ENCODE measurements at regions not wholly inside any gene's neighbourhood (a gene's known extent, or its start where the extent isn't known, plus 50 kb on each side); places are given as distances from the start of the nearest gene placed in this dataset.

DNA sequence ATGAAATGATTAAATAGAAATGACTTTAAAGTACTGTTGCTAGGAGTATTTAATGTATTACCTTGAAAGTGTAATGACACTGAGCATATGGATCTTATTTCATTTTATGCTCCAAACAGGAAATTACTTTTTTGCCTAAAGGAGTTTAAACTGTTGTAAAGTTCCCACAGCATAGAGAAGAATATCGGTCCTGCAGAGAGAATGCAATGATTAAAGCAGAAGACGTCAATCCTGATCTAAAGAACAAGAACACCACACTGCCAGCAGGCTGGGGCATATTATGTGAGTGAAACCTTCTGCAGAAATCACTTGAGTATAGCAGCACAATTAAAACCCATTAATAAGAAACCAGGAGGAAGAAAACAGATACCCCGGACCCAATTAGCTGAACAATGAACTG is 72.8 kb upstream of the CAMK2D start:
- Histone ChIP-seq H3K9ac (ENCODE audit: low read length) (no peak overlapping the region), H3K4me3 (ENCODE audit: insufficient read depth, low read depth, low read length) (no peak overlapping the region), H3K36me3 (ENCODE audit: insufficient read depth, low read length) (no peaks in the 10 kb centered on the region), H3K27ac (ENCODE audit: low read depth, low read length) (no peak overlapping the region), H2AFZ (ENCODE audit: low read depth, low read length) (no peak overlapping the region), H3K4me1 (ENCODE audit: insufficient read depth, low read length) (peaks cover 15% of the 10 kb centered on the region), H3K79me2 (ENCODE audit: insufficient read depth, low read length) (no peaks in the 10 kb centered on the region), H3K27me3 (ENCODE audit: insufficient read depth, low read length) (no peaks in the 10 kb centered on the region), H3K4me2 (ENCODE audit: low read length) (no peak overlapping the region), H3K9me3 (ENCODE audit: insufficient read depth, low read depth, low read length) (no peaks in the 10 kb centered on the region), H4K20me1 (ENCODE audit: insufficient read depth, low read length) (no peaks in the 10 kb centered on the region)
- peak; percentile 67 for FAIRE-seq
- Mint-ChIP-seq H3K36me3 (ENCODE audit: low read depth, unreplicated experiment) (no peaks in the 10 kb centered on the region), H3K9me3 (ENCODE audit: unreplicated experiment) (no peaks in the 10 kb centered on the region), H3K4me1 (ENCODE audit: low read depth, unreplicated experiment) (peaks cover 43% of the 10 kb centered on the region), H3K4me3 (ENCODE audit: unreplicated experiment) (no peak overlapping the region), H3K27ac (ENCODE audit: unreplicated experiment) (no peak overlapping the region), H3K27me3 (ENCODE audit: low read depth, unreplicated experiment) (no peaks in the 10 kb centered on the region)
- DNase-seq (ENCODE audit: low read depth), result no peak
- TF ChIP-seq, protein P1, sequence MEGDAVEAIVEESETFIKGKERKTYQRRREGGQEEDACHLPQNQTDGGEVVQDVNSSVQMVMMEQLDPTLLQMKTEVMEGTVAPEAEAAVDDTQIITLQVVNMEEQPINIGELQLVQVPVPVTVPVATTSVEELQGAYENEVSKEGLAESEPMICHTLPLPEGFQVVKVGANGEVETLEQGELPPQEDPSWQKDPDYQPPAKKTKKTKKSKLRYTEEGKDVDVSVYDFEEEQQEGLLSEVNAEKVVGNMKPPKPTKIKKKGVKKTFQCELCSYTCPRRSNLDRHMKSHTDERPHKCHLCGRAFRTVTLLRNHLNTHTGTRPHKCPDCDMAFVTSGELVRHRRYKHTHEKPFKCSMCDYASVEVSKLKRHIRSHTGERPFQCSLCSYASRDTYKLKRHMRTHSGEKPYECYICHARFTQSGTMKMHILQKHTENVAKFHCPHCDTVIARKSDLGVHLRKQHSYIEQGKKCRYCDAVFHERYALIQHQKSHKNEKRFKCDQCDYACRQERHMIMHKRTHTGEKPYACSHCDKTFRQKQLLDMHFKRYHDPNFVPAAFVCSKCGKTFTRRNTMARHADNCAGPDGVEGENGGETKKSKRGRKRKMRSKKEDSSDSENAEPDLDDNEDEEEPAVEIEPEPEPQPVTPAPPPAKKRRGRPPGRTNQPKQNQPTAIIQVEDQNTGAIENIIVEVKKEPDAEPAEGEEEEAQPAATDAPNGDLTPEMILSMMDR (IDR thresholded peaks at IDR 0.05; ENCODE audit: insufficient read depth, low read depth, low read length), result no peak
- no peak for TF ChIP-seq EZH2 (IDR thresholded peaks at IDR 0.05; ENCODE audit: insufficient read depth, low read length)

DNA sequence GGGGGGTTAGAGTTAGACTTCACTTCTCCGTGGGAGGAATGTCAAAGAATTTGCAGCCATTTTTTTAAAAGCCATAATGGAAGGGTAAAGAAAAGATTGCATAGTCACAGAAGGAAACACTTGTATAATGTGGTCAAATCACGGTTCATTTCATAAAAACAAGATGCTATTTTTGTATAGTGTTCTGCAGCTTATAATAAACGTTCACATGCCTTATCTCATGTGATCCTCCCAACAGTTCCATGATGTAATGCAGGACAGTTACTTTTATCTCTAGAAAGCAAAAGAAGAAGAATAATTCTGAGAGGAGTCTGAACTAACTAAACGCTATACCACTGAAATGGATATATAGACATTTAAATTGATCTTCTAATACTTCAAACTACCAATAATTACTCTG is 71.3 kb upstream of the CAMK2D start:
- H3K4me3 ChIP-seq (ENCODE audit: insufficient read depth, low read depth, low read length), result no peak overlapping the region
- no peak overlapping the region for H3K27ac Mint-ChIP-seq (ENCODE audit: unreplicated experiment)
- no peaks in the 10 kb centered on the region for H3K36me3 ChIP-seq (ENCODE audit: insufficient read depth, low read length)
- no peak overlapping the region for H2AFZ ChIP-seq (ENCODE audit: low read depth, low read length)
- no peaks in the 10 kb centered on the region for H3K27me3 Mint-ChIP-seq (ENCODE audit: low read depth, unreplicated experiment)
- H3K9me3 Mint-ChIP-seq (ENCODE audit: unreplicated experiment), result no peaks in the 10 kb centered on the region
- no peaks in the 10 kb centered on the region for H4K20me1 ChIP-seq (ENCODE audit: insufficient read depth, low read length)
- no peaks in the 10 kb centered on the region for H3K79me2 ChIP-seq (ENCODE audit: insufficient read depth, low read length)
- H3K4me1 ChIP-seq (ENCODE audit: insufficient read depth, low read length), result peaks cover 10% of the 10 kb centered on the region
- H3K4me1 Mint-ChIP-seq (ENCODE audit: low read depth, unreplicated experiment), result peaks cover 33% of the 10 kb centered on the region
- TF ChIP-seq EZH2 (IDR thresholded peaks at IDR 0.05; ENCODE audit: insufficient read depth, low read length), result no peak
- peak; percentile 9 for FAIRE-seq
- no peak overlapping the region for H3K4me3 Mint-ChIP-seq (ENCODE audit: unreplicated experiment)
- H3K9me3 ChIP-seq (ENCODE audit: insufficient read depth, low read depth, low read length), result no peaks in the 10 kb centered on the region
- no peak overlapping the region for H3K4me2 ChIP-seq (ENCODE audit: low read length)
- DNase-seq (ENCODE audit: low read depth), result no peak
- H3K27ac ChIP-seq (ENCODE audit: low read depth, low read length), result no peak overlapping the region
- no peaks in the 10 kb centered on the region for H3K27me3 ChIP-seq (ENCODE audit: insufficient read depth, low read length)
- no peaks in the 10 kb centered on the region for H3K36me3 Mint-ChIP-seq (ENCODE audit: low read depth, unreplicated experiment)
- no peak overlapping the region for H3K9ac ChIP-seq (ENCODE audit: low read length)

DNA sequence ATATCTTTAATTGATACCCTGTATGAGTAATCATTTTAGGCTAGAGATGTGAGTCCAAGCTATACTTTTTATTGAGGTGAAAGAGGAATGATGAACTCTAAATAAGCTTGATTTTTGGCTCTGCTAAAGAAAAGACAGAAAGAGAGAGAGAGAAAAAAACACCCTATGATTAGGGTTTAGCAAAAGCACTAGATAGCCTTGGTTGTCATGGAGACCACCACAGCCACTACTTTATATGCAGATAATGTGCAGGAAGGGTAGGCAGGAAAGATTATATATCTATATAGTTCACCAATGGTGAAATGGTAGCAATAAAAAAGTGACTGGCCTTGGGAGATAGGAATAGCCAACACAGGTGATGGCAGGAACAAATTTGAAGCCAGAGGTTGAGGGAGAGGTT is 69.9 kb upstream of the CAMK2D start:
- H3K27me3 Mint-ChIP-seq (ENCODE audit: low read depth, unreplicated experiment), result no peaks in the 10 kb centered on the region
- Histone ChIP-seq H3K4me3 (ENCODE audit: insufficient read depth, low read depth, low read length) (no peak overlapping the region), H3K4me2 (ENCODE audit: low read length) (no peak overlapping the region), H3K27ac (ENCODE audit: low read depth, low read length) (no peak overlapping the region), H2AFZ (ENCODE audit: low read depth, low read length) (no peak overlapping the region), H3K36me3 (ENCODE audit: insufficient read depth, low read length) (no peaks in the 10 kb centered on the region), H3K9ac (ENCODE audit: low read length) (no peak overlapping the region), H3K27me3 (ENCODE audit: insufficient read depth, low read length) (no peaks in the 10 kb centered on the region), H4K20me1 (ENCODE audit: insufficient read depth, low read length) (no peaks in the 10 kb centered on the region), H3K9me3 (ENCODE audit: insufficient read depth, low read depth, low read length) (no peaks in the 10 kb centered on the region), H3K4me1 (ENCODE audit: insufficient read depth, low read length) (peaks cover 8% of the 10 kb centered on the region), H3K79me2 (ENCODE audit: insufficient read depth, low read length) (no peaks in the 10 kb centered on the region)
- FAIRE-seq (no peak), DNase-seq (ENCODE audit: low read depth) (no peak)
- H3K4me1 Mint-ChIP-seq (ENCODE audit: low read depth, unreplicated experiment), result peaks cover 27% of the 10 kb centered on the region
- TF ChIP-seq, protein P1 (IDR thresholded peaks at IDR 0.05; ENCODE audit: insufficient read depth, low read depth, low read length), result no peak
- no peak for TF ChIP-seq EZH2 (IDR thresholded peaks at IDR 0.05; ENCODE audit: insufficient read depth, low read length)
- no peak overlapping the region for H3K27ac Mint-ChIP-seq (ENCODE audit: unreplicated experiment)
- H3K36me3 Mint-ChIP-seq (ENCODE audit: low read depth, unreplicated experiment), result no peaks in the 10 kb centered on the region
- H3K9me3 Mint-ChIP-seq (ENCODE audit: unreplicated experiment), result no peaks in the 10 kb centered on the region
- H3K4me3 Mint-ChIP-seq (ENCODE audit: unreplicated experiment), result no peak overlapping the region
